Smooth muscle cell (in vitro differentiated cells): ENCODE measurements at regions not wholly inside any gene's neighbourhood (a gene's known extent, or its start where the extent isn't known, plus 50 kb on each side); places are given as distances from the start of the nearest gene placed in this dataset.
"Not testable (repeated sequence)": the region's sequence is repeated elsewhere in the genome, so short reads cannot be mapped to it uniquely, and the experiment has no call there.

ENCODE experiments used
- DNase-seq: peaks from one replicate; lab custom pipeline; 2025; ENCODE audit not compliant: unreplicated experiment; lab: John Stamatoyannopoulos, UW
- H2AFZ ChIP-seq: fragments of 200-600 bp; sonication (generic); 2 replicates; pipeline ENCODE4 v1.6.0; 2016; ENCODE audit warnings: antibody characterized with exemption, low read depth, mild to moderate bottlenecking
- H3F3A ChIP-seq: fragments of 200-600 bp; sonication (generic); 2 replicates; pipeline ENCODE4 v1.6.0; 2017; ENCODE audit warnings: antibody characterized with exemption, low read depth
- H3K27ac ChIP-seq: fragments of 200-600 bp; sonication (generic); 2 replicates; pipeline ENCODE4 v1.5.1; 2016; ENCODE audit warnings: low read depth, mild to moderate bottlenecking
- H3K27me3 ChIP-seq: fragments of 200-600 bp; sonication (generic); 2 replicates; pipeline ENCODE4 v1.6.1; 2016; ENCODE audit warnings: low read depth, mild to moderate bottlenecking
- H3K36me3 ChIP-seq: fragments of 200-600 bp; sonication (generic); 2 replicates; pipeline ENCODE4 v1.5.1; 2016; ENCODE audit warnings: low read depth
- H3K4me1 ChIP-seq: fragments of 200-600 bp; sonication (generic); 2 replicates; pipeline ENCODE4 v1.5.1; 2016; ENCODE audit warnings: low read depth
- H3K4me2 ChIP-seq: fragments of 200-600 bp; sonication (generic); 2 replicates; pipeline ENCODE4 v1.6.0; 2016; ENCODE audit warnings: mild to moderate bottlenecking
- H3K4me3 ChIP-seq: fragments of 200-600 bp; sonication (generic); 2 replicates; pipeline ENCODE4 v1.5.1; 2016; ENCODE audit warnings: mild to moderate bottlenecking
- H3K79me2 ChIP-seq: fragments of 200-600 bp; sonication (generic); 2 replicates; pipeline ENCODE4 v1.6.0; 2016; ENCODE audit warnings: low read depth, mild to moderate bottlenecking
- H3K9ac ChIP-seq: fragments of 200-600 bp; sonication (generic); 2 replicates; pipeline ENCODE4 v1.6.0; 2016; ENCODE audit warnings: low read depth
- H3K9me3 ChIP-seq: fragments of 200-600 bp; sonication (generic); replicated peaks from 2 replicates; pipeline ENCODE4 v1.5.1; 2016; ENCODE audit warnings: low read depth
- H4K20me1 ChIP-seq: fragments of 200-600 bp; sonication (generic); 2 replicates; pipeline ENCODE4 v1.6.0; 2016; ENCODE audit warnings: low read depth
- WGBS: methylation state at CpG from one replicate; pipeline ENCODE4 v1.1.7; 2016; ENCODE audit warnings: low lambda C conversion rate; 5-methylcytosine and 5-hydroxymethylcytosine counted together
- TF ChIP-seq, protein P1 (sequence below): fragments of 200-600 bp; sonication (generic); IDR thresholded peaks from 2 replicates; pipeline ENCODE4 v1.5.1; 2017; ENCODE audit warnings: borderline replicate concordance, mild to moderate bottlenecking, antibody characterized with exemption; ENCODE audit not compliant: insufficient read depth, poor library complexity, severe bottlenecking

DNA sequence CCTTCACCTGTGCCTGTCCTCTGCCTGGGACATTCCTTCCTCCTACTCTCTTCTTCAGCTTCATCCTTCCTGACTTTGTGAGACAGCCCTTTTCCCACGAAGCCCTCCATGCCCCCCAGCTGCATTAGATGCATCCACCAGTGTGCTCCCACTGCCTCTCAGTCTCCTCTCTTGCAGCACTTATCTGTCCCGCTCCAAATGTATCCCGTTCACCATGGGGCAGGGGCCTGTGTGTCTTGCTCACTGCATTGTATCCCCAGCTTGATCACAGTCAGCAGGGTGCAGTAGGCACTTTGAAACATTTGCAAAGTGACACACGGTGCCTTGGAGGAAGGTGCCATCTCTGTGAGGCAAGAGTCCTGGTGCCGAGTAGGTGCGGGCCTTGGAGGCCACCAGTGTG is 104.0 kb downstream of the SLC25A47 start:
- peaks cover 5% of the 10 kb centered on the region for H3K79me2 ChIP-seq
- TF ChIP-seq, protein P1, sequence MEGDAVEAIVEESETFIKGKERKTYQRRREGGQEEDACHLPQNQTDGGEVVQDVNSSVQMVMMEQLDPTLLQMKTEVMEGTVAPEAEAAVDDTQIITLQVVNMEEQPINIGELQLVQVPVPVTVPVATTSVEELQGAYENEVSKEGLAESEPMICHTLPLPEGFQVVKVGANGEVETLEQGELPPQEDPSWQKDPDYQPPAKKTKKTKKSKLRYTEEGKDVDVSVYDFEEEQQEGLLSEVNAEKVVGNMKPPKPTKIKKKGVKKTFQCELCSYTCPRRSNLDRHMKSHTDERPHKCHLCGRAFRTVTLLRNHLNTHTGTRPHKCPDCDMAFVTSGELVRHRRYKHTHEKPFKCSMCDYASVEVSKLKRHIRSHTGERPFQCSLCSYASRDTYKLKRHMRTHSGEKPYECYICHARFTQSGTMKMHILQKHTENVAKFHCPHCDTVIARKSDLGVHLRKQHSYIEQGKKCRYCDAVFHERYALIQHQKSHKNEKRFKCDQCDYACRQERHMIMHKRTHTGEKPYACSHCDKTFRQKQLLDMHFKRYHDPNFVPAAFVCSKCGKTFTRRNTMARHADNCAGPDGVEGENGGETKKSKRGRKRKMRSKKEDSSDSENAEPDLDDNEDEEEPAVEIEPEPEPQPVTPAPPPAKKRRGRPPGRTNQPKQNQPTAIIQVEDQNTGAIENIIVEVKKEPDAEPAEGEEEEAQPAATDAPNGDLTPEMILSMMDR: no peak
- no peaks in the 10 kb centered on the region for H3K27me3 ChIP-seq
- H3F3A ChIP-seq: no peaks in the 10 kb centered on the region
- H3K9me3 ChIP-seq: no peaks in the 10 kb centered on the region
- no peak for DNase-seq
- H3K36me3 ChIP-seq: no peaks in the 10 kb centered on the region
- 91% methylated on average over 6 of the region's 6 CpGs for WGBS
- H4K20me1 ChIP-seq: peaks cover 18% of the 10 kb centered on the region
- no peak overlapping the region for H3K4me3 ChIP-seq
- H3K9ac ChIP-seq: no peak overlapping the region
- no peak overlapping the region for H2AFZ ChIP-seq
- peaks cover 6% of the 10 kb centered on the region for H3K4me1 ChIP-seq
- H3K4me2 ChIP-seq: no peak overlapping the region
- no peak overlapping the region for H3K27ac ChIP-seq

- Histone ChIP-seq H3K4me2 (no peak overlapping the region), H3K79me2 (no peaks in the 10 kb centered on the region), H3K27me3 (no peaks in the 10 kb centered on the region), H3K36me3 (no peaks in the 10 kb centered on the region), H4K20me1 (peaks cover 14% of the 10 kb centered on the region), H3K9me3 (no peaks in the 10 kb centered on the region), H3K4me3 (no peak overlapping the region), H2AFZ (no peak overlapping the region), H3F3A (no peaks in the 10 kb centered on the region), H3K4me1 (peaks cover under 1% of the 10 kb centered on the region), H3K27ac (no peak overlapping the region), H3K9ac (no peak overlapping the region)
- DNase-seq: no peak
- WGBS: 42% methylated on average over 9 of the region's 9 CpGs
- TF ChIP-seq, protein P1: no peak
Measured at GRCh38 chr14:100428727-100429126, 105.6 kb downstream of the SLC25A47 start.

DNA sequence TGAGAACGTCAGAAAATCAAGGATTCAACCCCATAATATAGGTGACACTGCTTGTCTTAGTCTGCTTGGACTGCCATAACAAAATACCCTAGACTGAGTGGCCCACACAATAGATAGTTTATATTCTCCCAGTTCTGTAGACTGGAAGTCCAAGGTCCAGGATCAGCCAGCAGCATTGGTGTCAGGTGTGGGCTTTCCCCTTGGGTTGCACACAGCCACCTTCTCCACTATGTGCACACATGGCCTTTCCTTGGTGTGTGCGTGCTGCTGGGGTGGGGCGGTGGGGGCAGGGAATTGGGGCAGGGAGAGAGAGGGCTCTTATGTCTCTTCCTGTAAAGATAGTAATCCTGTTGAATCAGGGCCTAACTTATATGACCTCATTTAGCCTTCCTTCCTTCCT is 106.4 kb downstream of the SLC25A47 start:
- no peaks in the 10 kb centered on the region for H3K36me3 ChIP-seq
- H3K9ac ChIP-seq: no peak overlapping the region
- no peaks in the 10 kb centered on the region for H3K79me2 ChIP-seq
- no peak overlapping the region for H3K4me2 ChIP-seq
- H2AFZ ChIP-seq: no peak overlapping the region
- no peaks in the 10 kb centered on the region for H3K27me3 ChIP-seq
- 96% methylated on average over 3 of the region's 3 CpGs for WGBS
- no peaks in the 10 kb centered on the region for H3K4me1 ChIP-seq
- peaks cover 7% of the 10 kb centered on the region for H4K20me1 ChIP-seq
- H3K27ac ChIP-seq: no peak overlapping the region
- H3K9me3 ChIP-seq: no peaks in the 10 kb centered on the region
- TF ChIP-seq, protein P1: no peak
- no peak overlapping the region for H3K4me3 ChIP-seq
- H3F3A ChIP-seq: no peaks in the 10 kb centered on the region
- no peak for DNase-seq

GRCh38 chr14:100430571-100430970 is 107.4 kb downstream of the SLC25A47 start:
- Histone ChIP-seq H3K27me3 (no peaks in the 10 kb centered on the region), H2AFZ (no peak overlapping the region), H3K4me2 (no peak overlapping the region), H3F3A (no peaks in the 10 kb centered on the region), H3K36me3 (no peaks in the 10 kb centered on the region), H4K20me1 (peaks cover 7% of the 10 kb centered on the region), H3K9me3 (no peaks in the 10 kb centered on the region), H3K79me2 (no peaks in the 10 kb centered on the region), H3K4me3 (no peak overlapping the region), H3K9ac (no peak overlapping the region), H3K27ac (no peak overlapping the region), H3K4me1 (no peaks in the 10 kb centered on the region)
- 93% methylated on average over 11 of the region's 11 CpGs for WGBS
- no peak for DNase-seq
- TF ChIP-seq, protein P1: no peak

- not testable (repeated sequence) for H3K27ac ChIP-seq, H3K4me2 ChIP-seq, H3K36me3 ChIP-seq, H3F3A ChIP-seq, H3K4me1 ChIP-seq, H2AFZ ChIP-seq, H3K9ac ChIP-seq, H3K27me3 ChIP-seq, H3K4me3 ChIP-seq, H4K20me1 ChIP-seq, H3K79me2 ChIP-seq, DNase-seq, H3K9me3 ChIP-seq
- WGBS: 96% methylated on average over 4 of the region's 4 CpGs
Measured at GRCh38 chr14:100431461-100431860, 108.3 kb downstream of the SLC25A47 start.
